ENCODE measurements at regions not wholly inside any gene's neighbourhood (a gene's known extent, or its start where the extent isn't known, plus 50 kb on each side); places are given as distances from the start of the nearest gene placed in this dataset.

- Histone ChIP-seq H4K20me1 (replicated peaks in 1 of 2; ENCODE audit: control insufficient read depth in 1 of 2, insufficient read depth in 2 of 2, low read length in 2 of 2) (no peaks in the 10 kb centered on the region), H3K23ac (ENCODE audit: insufficient read length) (no peak overlapping the region), H3K14ac (ENCODE audit: insufficient read length) (no peak overlapping the region), H2AFZ (ENCODE audit: low read length) (no peak overlapping the region), H4K5ac (ENCODE audit: insufficient read length, low read depth, low read length) (no peak overlapping the region), H2BK15ac (ENCODE audit: low read length) (no peak overlapping the region), H2BK20ac (ENCODE audit: low read length) (no peak overlapping the region; the same call in 1 of the 2 replicates), H3K23me2 (ENCODE audit: low read depth, low read length) (no peaks in the 10 kb centered on the region), H2BK12ac (ENCODE audit: low read depth, low read length) (no peak overlapping the region), H3K4me3 (ENCODE audit: extremely low read depth in 1 of 4, insufficient read depth in 2 of 4, low read depth in 3 of 4, low read length in 4 of 4) (no peak overlapping the region), H3K79me2 (ENCODE audit: control insufficient read depth in 1 of 2, insufficient read depth in 2 of 2, low read length in 2 of 2) (no peaks in the 10 kb centered on the region), H4K8ac (ENCODE audit: extremely low read depth, insufficient read depth, low read length) (no peak overlapping the region), H3K56ac (replicated peaks; ENCODE audit: insufficient read length, low read depth, low read length) (no peak overlapping the region), H2BK5ac (ENCODE audit: low read depth, low read length) (no peak overlapping the region; the same call in 1 of the 2 replicates), H3K4me2 (ENCODE audit: insufficient read depth in 1 of 2, low read depth in 2 of 2, low read length in 2 of 2) (no peak overlapping the region), H3K4ac (replicated peaks; ENCODE audit: insufficient read length, low read depth, low read length) (no peak overlapping the region), H3K9ac (replicated peaks in 1 of 4; ENCODE audit: extremely low read depth in 1 of 4, low read depth in 3 of 4, low read length in 3 of 4) (no peak overlapping the region), H3K79me1 (ENCODE audit: low read depth, low read length) (no peaks in the 10 kb centered on the region), H3K27ac (ENCODE audit: low read depth, low read length) (no peak overlapping the region), H3K27me3 (replicated peaks in 1 of 4; ENCODE audit: control insufficient read depth in 3 of 4, extremely low read depth in 1 of 4, insufficient read depth in 3 of 4, low read length in 3 of 4) (peaks cover 0 to 4% (median 0%) of the 10 kb centered on the region in 4 experiments; a peak in 3 of 7 replicates), H2BK120ac (replicated peaks; ENCODE audit: low read depth, low read length) (no peak overlapping the region), H4K91ac (replicated peaks; ENCODE audit: insufficient read length, low read length) (no peak overlapping the region), H2AK5ac (ENCODE audit: low read depth, low read length) (no peak overlapping the region), H3K18ac (ENCODE audit: extremely low read depth, low read length) (no peak overlapping the region), H3K9me3 (ENCODE audit: insufficient read depth in 2 of 2, low read depth in 1 of 2, low read length in 1 of 2) (no peaks in the 10 kb centered on the region), H3K36me3 (ENCODE audit: control insufficient read depth in 2 of 4, insufficient read depth in 4 of 4, low read length in 3 of 4) (no peaks in the 10 kb centered on the region), H3K4me1 (replicated peaks in 1 of 4; ENCODE audit: control insufficient read depth in 3 of 4, insufficient read depth in 4 of 4, low read length in 3 of 4) (peaks cover 3 to 17% (median 8%) of the 10 kb centered on the region in 4 experiments)
- 64% methylated on average over 3 of the region's 3 CpGs; no CpG with 5 or more reads in 1 of the 2 experiments for WGBS, 2 experiments (ENCODE audit: extremely low coverage in 1 of 2, insufficient coverage in 1 of 2, insufficient read length in 1 of 2, insufficient replicate concordance in 2 of 2, low coverage in 1 of 2, low lambda C conversion rate in 2 of 2, missing lambda C conversion rate in 1 of 2)
- ChIA-PET POLR2A (ENCODE audit: partially characterized antibody) (interaction anchor here (0.8 kb wide), 1 partner anchor 698 kb away, joined by 3 read pairs; no protein-coding TSS in a partner anchor), CTCF (ENCODE audit: partially characterized antibody) (interaction anchor here (0.6 to 13.1 kb wide), 22 partner anchors 8 to 505 kb away, joined by 3 to 187 read pairs (median 4); partner anchors contain the start of gene NSG2)
- DNase-seq (ENCODE audit: low read depth in 1 of 2, low spot score in 2 of 2) (no peak), FAIRE-seq (no peak)
- TF ChIP-seq HDAC2 (IDR thresholded peaks at IDR 0.05; ENCODE audit: borderline replicate concordance in 1 of 2, low read depth in 2 of 2, low read length in 2 of 2) (no peak), KDM5A (IDR thresholded peaks at IDR 0.05; ENCODE audit: low read length) (no peak), RBBP5 (IDR thresholded peaks at IDR 0.05; ENCODE audit: borderline replicate concordance, low read depth, low read length) (no peak), CHD1 (IDR thresholded peaks at IDR 0.05; ENCODE audit: low read depth, low read length) (no peak), JUND (IDR thresholded peaks at IDR 0.05; ENCODE audit: low read length) (no peak), RFX5 (IDR thresholded peaks at IDR 0.05; ENCODE audit: borderline replicate concordance, low read depth, low read length) (no peak), BACH1 (IDR thresholded peaks at IDR 0.05; ENCODE audit: low read length) (no peak), EP300 (IDR thresholded peaks at IDR 0.05; ENCODE audit: borderline replicate concordance in 1 of 2, low read depth in 2 of 2, low read length in 2 of 2) (no peak), MAFK (IDR thresholded peaks at IDR 0.05; ENCODE audit: low read depth, low read length) (no peak), SP1 (IDR thresholded peaks at IDR 0.05; ENCODE audit: low read depth, low read length) (no peak)
Observed at GRCh38 chr5:174326372-174326771, 280.9 kb downstream of the NSG2 start.
